OCI-LY3 (cell line): ENCODE measurements at regions not wholly inside any gene's neighbourhood (a gene's known extent, or its start where the extent isn't known, plus 50 kb on each side); places are given as distances from the start of the nearest gene placed in this dataset.

Experiments used
- H2AFZ ChIP-seq: fragments of 200-600, 300-600 bp; shearing (Covaris generic); 2 replicates; pipeline ENCODE4 v1.6.0; 2014; ENCODE audit warnings: antibody characterized with exemption, low read depth, low read length
- H3K27ac ChIP-seq: fragments of 200-600, 300-600 bp; sonication (generic); 2 replicates; pipeline ENCODE4 v1.5.1; 2014; ENCODE audit warnings: mild to moderate bottlenecking, low read length, moderate library complexity, mixed read lengths
- H3K27me3 ChIP-seq: fragments of 200-600, 300-600 bp; sonication (generic); 2 replicates; pipeline ENCODE4 v1.6.1; 2014; ENCODE audit warnings: low read depth, low read length, mixed read lengths
- H3K36me3 ChIP-seq: fragments of 200-600, 300-600 bp; sonication (generic); replicated peaks from 2 replicates; pipeline ENCODE3; 2014; ENCODE audit warnings: low read depth, low read length, mixed read lengths
- H3K4me1 ChIP-seq: fragments of 300-600, 200-600 bp; sonication (generic); 2 replicates; pipeline ENCODE4 v1.6.1; 2014; ENCODE audit warnings: low read length, mixed read lengths
- H3K4me2 ChIP-seq: fragments of 200-600, 300-600 bp; sonication (generic); 2 replicates; pipeline ENCODE4 v1.6.1; 2014; ENCODE audit warnings: low read length, mixed read lengths
- H3K4me3 ChIP-seq: fragments of 300-600, 200-600 bp; sonication (generic); 2 replicates; pipeline ENCODE4 v1.5.1; 2014; ENCODE audit warnings: antibody characterized with exemption, mild to moderate bottlenecking, low read length, moderate library complexity
- H3K79me2 ChIP-seq: fragments of 300-600, 200-600 bp; shearing (Covaris generic); 2 replicates; pipeline ENCODE4 v1.6.1; 2014; ENCODE audit warnings: mild to moderate bottlenecking, low read length, mixed read lengths
- H3K9ac ChIP-seq: fragments of 300-600, 200-600 bp; shearing (Covaris generic); 2 replicates; pipeline ENCODE4 v1.6.0; 2014; ENCODE audit warnings: mild to moderate bottlenecking, low read length, moderate library complexity
- H3K9me3 ChIP-seq: fragments of 200-600, 300-600 bp; shearing (Covaris generic); 2 replicates; pipeline ENCODE4 v1.6.1; 2014; ENCODE audit warnings: low read length, mixed read lengths; ENCODE audit not compliant: insufficient read depth
- H4K20me1 ChIP-seq: fragments of 200-600, 300-600 bp; sonication (generic); 2 replicates; pipeline ENCODE4 v1.6.1; 2016; ENCODE audit warnings: low read length, mixed read lengths; ENCODE audit not compliant: insufficient read depth
- CTCF ChIP-seq: fragments of 200-600, 300-600 bp; sonication (generic); IDR thresholded peaks from 2 replicates; pipeline ENCODE4 v1.5.1; 2014; ENCODE audit warnings: antibody characterized with exemption, low read length, low read depth
- EZH2phosphoT487 ChIP-seq: fragments of 200-600 bp; shearing (Covaris generic); IDR thresholded peaks from 2 replicates; pipeline ENCODE4 v1.6.1; 2018; ENCODE audit warnings: antibody characterized with exemption, mixed run types, low read depth

- Histone ChIP-seq H3K4me1 (peaks cover 20% of the 10 kb centered on the region), H3K9ac (no peak overlapping the region), H3K27me3 (peaks cover 66% of the 10 kb centered on the region), H3K4me2 (peak overlapping the region; percentile 57), H3K9me3 (no peaks in the 10 kb centered on the region), H2AFZ (no peak overlapping the region), H4K20me1 (no peaks in the 10 kb centered on the region), H3K79me2 (no peaks in the 10 kb centered on the region), H3K36me3 (no peaks in the 10 kb centered on the region), H3K4me3 (peak overlapping the region; percentile 19; the same call in 1 of the 2 replicates), H3K27ac (no peak overlapping the region)
- TF ChIP-seq EZH2phosphoT487: no peak
- TF ChIP-seq CTCF: no peak
Observed at GRCh38 chr5:32504329-32504988, 59.9 kb upstream of the ZFR start.

- Histone ChIP-seq H3K36me3 (no peaks in the 10 kb centered on the region), H3K9me3 (no peaks in the 10 kb centered on the region), H3K79me2 (no peaks in the 10 kb centered on the region), H3K4me3 (no peak overlapping the region), H3K4me1 (peaks cover 20% of the 10 kb centered on the region), H3K4me2 (no peak overlapping the region), H3K9ac (no peak overlapping the region), H2AFZ (no peak overlapping the region), H3K27ac (no peak overlapping the region), H3K27me3 (peaks cover 77% of the 10 kb centered on the region), H4K20me1 (no peaks in the 10 kb centered on the region)
- no peak for TF ChIP-seq CTCF
Observed at GRCh38 chr5:32503261-32503660, 58.7 kb upstream of the ZFR start.

DNA sequence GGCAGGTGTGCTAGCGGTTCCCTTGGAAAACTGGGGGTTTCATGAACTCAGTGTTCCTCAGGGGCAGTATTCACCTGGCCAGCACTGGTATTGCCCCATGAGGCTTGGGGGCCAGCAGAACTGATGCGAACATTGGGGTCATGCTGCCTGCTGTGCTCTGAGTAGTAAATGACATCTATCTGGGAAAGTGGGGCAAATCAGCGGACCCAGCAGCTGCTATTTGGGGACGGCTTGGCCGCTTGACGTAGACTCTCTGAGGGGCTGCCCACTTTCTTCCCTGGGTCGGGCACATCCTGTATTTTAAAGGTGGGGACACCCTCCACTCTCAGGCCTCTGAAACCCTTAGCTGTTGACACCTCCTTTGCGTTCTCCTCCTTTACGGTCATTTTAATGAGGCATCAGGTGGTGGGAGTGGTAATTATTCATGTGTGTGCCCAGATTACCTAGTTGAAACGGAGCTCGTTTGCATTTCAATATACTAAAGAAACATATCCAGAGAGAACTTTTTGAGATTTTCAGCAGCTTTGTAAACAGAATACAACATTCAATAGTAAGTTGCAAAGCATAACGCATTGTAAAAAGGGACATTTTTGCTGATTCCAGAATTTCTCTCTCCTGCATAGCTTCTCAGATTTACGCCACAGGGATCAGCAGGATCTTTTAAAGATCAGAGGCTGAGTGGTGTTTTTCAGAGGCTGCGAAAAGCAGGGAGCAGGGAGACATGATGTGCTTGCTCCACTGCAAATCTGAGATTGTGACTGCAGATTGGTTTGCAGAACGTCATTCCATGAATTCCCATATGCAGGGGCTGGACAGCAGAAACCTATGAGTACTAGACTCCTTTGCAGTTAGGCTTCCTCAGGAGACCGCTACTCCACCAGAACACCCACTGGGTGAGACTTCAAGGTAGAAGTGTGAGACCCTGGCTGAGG, 56.8 kb upstream of the ZFR start:
- Histone ChIP-seq H3K79me2 (no peaks in the 10 kb centered on the region), H3K36me3 (no peaks in the 10 kb centered on the region), H3K27ac (no peak overlapping the region), H4K20me1 (no peaks in the 10 kb centered on the region), H3K4me1 (peaks cover 19% of the 10 kb centered on the region), H3K4me2 (no peak overlapping the region), H3K4me3 (no peak overlapping the region), H3K9me3 (no peaks in the 10 kb centered on the region), H3K9ac (no peak overlapping the region), H2AFZ (no peak overlapping the region), H3K27me3 (peaks cover 69% of the 10 kb centered on the region)
- TF ChIP-seq EZH2phosphoT487 (no peak), CTCF (no peak)

GRCh38 chr5:32500181-32500580, 55.6 kb upstream of the ZFR start:
- H3K4me1 ChIP-seq: peaks cover 9% of the 10 kb centered on the region
- H3K4me2 ChIP-seq: no peak overlapping the region
- H4K20me1 ChIP-seq: no peaks in the 10 kb centered on the region
- no peak overlapping the region for H3K9ac ChIP-seq
- H3K9me3 ChIP-seq: no peaks in the 10 kb centered on the region
- TF ChIP-seq EZH2phosphoT487: no peak
- TF ChIP-seq CTCF: no peak
- no peaks in the 10 kb centered on the region for H3K36me3 ChIP-seq
- peaks cover 66% of the 10 kb centered on the region for H3K27me3 ChIP-seq
- no peak overlapping the region for H3K27ac ChIP-seq
- no peak overlapping the region for H3K4me3 ChIP-seq
- no peaks in the 10 kb centered on the region for H3K79me2 ChIP-seq
- H2AFZ ChIP-seq: no peak overlapping the region
